RWPE1 (cell line): ENCODE measurements at regions not wholly inside any gene's neighbourhood (a gene's known extent, or its start where the extent isn't known, plus 50 kb on each side); places are given as distances from the start of the nearest gene placed in this dataset.
"Not testable (repeated sequence)": the region's sequence is repeated elsewhere in the genome, so short reads cannot be mapped to it uniquely, and the experiment has no call there.

Experiments used
- CTCF ChIA-PET: fragments of 350-600 bp; sonication (Branson Sonifier 250); formaldehyde crosslinking; extraction: SDS; loops from one replicate; lab custom pipeline; 2021; lab: Yijun Ruan, JAX
- POLR2A ChIA-PET: fragments of 400-600 bp; formaldehyde crosslinking; extraction: SDS; loops from one replicate; lab custom pipeline; 2020; ENCODE audit warnings: antibody characterized with exemption; ENCODE audit not compliant: low non-redundant PET; lab: Yijun Ruan, JAX
- DNase-seq: peaks from one replicate; pipeline ENCODE4 v3.0.0; 2012; ENCODE audit warnings: low spot score
- H3K27ac ChIP-seq: fragments of 450-650 bp; 2 replicates; pipeline ENCODE4 v1.5.1; 2017
- TF ChIP-seq, protein P1 (sequence below): fragments of 450-650 bp; conservative IDR thresholded peaks from 2 replicates; pipeline ENCODE4 v1.5.1; 2017; ENCODE audit warnings: low read depth, mild to moderate bottlenecking

DNA sequence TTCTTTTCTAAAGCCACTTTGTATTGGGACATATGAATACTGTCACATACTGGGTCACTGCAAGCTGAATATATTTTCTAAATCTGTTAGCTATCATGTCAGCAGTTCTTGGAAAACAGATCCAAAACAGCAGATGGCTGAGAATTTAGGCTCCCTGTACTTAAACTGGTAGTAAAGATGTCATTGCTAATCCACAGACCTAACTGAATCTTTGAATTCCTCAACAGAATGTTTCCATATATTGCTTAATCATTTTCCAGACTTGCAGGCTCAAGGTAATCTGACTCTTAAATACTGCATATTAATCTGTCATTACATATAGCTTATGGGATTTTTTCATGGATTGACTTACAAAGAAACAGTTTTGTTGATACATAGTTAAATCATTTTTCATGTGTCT lies 639.0 kb upstream of the KLHL1 start:
- TF ChIP-seq, protein P1, sequence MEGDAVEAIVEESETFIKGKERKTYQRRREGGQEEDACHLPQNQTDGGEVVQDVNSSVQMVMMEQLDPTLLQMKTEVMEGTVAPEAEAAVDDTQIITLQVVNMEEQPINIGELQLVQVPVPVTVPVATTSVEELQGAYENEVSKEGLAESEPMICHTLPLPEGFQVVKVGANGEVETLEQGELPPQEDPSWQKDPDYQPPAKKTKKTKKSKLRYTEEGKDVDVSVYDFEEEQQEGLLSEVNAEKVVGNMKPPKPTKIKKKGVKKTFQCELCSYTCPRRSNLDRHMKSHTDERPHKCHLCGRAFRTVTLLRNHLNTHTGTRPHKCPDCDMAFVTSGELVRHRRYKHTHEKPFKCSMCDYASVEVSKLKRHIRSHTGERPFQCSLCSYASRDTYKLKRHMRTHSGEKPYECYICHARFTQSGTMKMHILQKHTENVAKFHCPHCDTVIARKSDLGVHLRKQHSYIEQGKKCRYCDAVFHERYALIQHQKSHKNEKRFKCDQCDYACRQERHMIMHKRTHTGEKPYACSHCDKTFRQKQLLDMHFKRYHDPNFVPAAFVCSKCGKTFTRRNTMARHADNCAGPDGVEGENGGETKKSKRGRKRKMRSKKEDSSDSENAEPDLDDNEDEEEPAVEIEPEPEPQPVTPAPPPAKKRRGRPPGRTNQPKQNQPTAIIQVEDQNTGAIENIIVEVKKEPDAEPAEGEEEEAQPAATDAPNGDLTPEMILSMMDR: no peak
- H3K27ac ChIP-seq: no peak overlapping the region
- ChIA-PET POLR2A (no interaction called here), CTCF (no interaction called here)
- DNase-seq: no peak

DNA sequence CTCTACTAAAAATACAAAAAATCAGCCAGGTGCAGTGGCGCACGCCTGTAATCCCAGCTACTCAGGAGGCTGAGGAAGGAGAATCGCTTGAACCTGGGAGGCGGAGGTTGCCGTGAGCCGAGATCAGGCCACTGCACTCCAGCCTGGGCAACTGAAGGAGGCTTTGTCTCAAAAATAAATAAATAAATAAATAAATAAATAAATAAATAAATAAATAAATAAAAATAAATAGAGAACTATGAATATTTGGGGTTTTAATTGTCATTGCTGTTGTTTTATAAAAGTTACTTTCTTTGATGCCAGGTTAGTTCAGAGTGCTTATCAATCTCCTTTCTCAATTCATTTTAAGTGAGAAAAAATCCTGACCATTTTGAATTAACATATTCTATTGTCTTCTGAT lies 638.2 kb upstream of the KLHL1 start:
- H3K27ac ChIP-seq, POLR2A ChIA-PET, DNase-seq: not testable (repeated sequence)
- CTCF ChIA-PET: interaction anchor here (0.6 kb wide), 1 partner anchor 28 kb away, joined by 7 read pairs; no protein-coding TSS in a partner anchor

DNA sequence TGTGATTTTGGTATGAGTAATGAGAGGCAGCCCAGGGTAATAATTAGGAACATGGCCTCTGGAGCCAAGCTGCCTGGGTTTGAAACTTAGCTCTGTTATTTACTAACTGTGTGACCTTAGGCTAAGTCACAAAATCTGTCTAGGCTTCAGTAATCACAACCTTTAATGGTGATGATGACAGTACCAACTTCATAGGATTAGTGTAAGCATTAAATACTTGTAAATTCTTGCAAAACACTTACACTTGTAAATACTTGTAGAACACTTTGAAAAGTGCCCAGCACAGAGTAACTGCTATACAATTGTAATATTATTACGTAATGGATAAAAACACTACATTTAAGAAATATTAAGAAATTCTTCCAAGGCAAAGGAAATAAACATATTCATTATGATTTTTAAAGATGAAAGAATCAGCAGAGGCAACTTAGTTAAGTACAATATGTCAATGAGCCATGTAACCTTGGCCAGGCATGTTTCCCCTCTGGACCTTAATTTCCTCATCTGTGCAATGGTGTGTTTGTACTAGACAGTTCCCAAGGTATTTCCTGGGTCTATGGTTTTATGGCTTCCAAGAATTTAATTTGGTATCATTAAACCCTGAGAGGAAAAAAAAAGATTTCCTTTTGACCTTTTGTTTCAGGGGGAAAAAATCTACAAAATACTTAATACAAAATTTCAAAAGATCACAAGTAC lies 628.5 kb upstream of the KLHL1 start:
- CTCF ChIA-PET: no interaction called here
- TF ChIP-seq, protein P1: no peak
- no peak overlapping the region for H3K27ac ChIP-seq
- POLR2A ChIA-PET: no interaction called here
- no peak for DNase-seq

DNA sequence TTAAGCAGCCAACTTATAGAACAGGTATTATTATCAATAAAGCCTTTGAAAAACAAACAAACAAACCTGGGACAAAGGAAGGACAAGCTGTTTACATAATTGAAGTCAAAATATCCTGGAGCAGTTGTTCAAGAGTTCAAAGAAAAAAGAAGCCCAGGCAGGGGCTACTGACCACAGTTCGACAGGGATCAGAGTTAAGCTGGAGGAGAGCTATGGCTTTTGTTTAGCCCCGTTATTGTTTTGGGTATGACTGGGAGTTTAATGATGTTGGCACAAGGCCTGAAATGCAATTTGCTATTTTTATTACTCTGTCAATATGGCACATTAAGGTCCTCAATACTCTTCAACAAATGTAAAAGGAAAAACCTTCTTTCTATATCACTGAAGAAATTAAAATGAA lies 624.4 kb upstream of the KLHL1 start:
- ChIA-PET CTCF (no interaction called here), POLR2A (no interaction called here)
- TF ChIP-seq, protein P1: no peak
- no peak overlapping the region for H3K27ac ChIP-seq
- DNase-seq: no peak

DNA sequence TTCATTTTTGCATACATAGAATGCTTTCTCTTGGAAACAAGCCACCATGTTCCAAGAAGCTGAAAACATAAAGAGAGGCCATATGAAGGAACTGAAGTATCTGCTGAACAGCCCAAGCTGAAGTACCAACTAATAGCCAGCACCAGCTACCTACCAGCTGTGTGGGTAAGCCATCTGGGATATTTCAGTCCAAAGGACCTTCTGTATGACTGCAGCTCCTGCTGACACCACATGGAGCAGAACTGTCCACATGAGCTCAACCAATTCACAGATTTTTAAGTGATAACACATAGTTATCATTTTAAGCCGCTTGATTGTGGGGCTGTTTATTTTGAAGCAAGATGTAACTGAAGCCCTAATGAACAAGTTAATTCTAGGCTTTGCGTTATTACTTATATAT lies 621.1 kb upstream of the KLHL1 start:
- no peak overlapping the region for H3K27ac ChIP-seq
- TF ChIP-seq, protein P1: no peak
- no peak for DNase-seq
- ChIA-PET POLR2A (no interaction called here), CTCF (no interaction called here)

DNA sequence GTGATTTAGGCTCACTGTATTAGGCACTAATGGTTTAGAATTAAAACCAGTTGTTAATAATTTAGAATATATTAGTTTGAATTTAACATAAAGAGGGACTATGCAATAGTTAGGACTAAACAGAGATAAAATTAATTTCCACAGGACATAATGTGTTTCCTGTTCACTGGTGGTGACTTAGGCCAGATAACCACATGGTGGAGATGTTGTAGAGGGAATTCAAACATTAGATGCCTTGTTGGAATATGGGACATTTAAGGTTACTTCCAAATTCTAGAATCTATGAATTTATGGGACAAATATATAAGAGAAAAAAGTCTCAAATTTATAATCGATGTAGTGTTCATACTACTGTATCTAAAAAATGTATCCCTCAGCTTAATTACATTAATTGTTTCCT lies 615.5 kb upstream of the KLHL1 start:
- TF ChIP-seq, protein P1: no peak
- POLR2A ChIA-PET: no interaction called here

DNA sequence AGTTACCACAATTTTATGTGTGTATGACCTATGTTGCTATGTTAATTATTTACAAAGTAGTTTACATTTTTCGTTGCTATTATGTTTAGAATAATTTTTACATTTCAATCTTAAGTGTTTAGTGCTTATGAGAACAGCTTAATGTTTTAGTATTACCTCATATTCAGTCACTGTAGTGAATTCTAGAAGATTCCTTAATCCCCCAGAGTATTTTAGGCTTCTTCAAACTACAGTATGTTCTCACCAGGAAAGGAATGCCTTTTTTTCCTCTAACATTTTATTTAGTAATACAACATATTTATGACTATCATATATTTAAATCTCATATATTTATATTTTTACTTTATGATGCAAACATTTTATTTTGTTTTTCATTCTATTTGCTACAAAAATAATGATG lies 612.1 kb upstream of the KLHL1 start:
- H3K27ac ChIP-seq: no peak overlapping the region
- ChIA-PET POLR2A (no interaction called here), CTCF (no interaction called here)
- TF ChIP-seq, protein P1: no peak
- DNase-seq: no peak

More for the DNA sequence above, 615.5 kb upstream of the KLHL1 start:
- no peak for DNase-seq
- H3K27ac ChIP-seq: no peak overlapping the region
- CTCF ChIA-PET: no interaction called here
